ENCODE measurements at regions not wholly inside any gene's neighbourhood (a gene's known extent, or its start where the extent isn't known, plus 50 kb on each side); places are given as distances from the start of the nearest gene placed in this dataset.

DNA sequence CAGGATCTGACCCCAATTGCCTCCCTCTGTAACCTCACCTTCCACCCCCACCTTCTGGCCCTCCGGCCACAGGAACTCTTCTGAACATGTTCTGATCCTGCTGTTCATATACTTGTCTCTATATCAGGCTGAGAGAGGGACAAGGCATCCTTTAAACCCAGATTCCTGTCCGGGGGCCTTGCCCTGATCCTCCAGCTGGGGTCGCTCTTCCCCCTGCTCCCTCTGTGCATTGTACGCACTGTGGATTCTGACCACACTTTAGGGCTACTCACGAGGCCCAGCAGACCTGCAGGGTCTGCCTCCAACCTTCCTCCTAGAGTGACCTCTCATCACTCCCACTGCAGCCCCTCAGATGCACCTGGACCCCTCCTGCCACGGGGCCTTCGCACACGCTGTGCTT, 269.3 kb downstream of the UQCRFS1 start:
- no peak for DNase-seq (ENCODE audit: extremely low read depth in 1 of 2, low read depth in 1 of 2)

DNA sequence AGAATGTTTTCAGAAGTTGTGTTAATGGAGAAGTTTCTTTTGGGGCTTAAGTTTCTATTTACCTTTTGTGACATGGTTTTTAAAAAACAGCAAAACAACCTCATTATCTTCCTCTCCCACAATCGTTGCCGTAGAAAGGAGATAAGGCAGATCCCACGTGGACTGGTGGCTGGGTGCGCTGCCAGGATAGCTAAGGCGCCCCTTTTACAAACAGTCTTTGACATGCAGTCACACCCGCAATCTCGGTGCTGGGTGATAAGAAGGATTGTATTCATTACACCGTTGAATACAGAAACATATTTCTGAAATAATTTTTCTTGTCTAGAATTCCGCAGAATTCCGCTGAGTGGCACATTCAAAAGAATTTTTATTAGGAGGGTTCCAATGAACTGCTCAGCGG, 271.1 kb downstream of the UQCRFS1 start:
- no peak for DNase-seq (ENCODE audit: extremely low read depth in 1 of 2, low read depth in 1 of 2)

DNA sequence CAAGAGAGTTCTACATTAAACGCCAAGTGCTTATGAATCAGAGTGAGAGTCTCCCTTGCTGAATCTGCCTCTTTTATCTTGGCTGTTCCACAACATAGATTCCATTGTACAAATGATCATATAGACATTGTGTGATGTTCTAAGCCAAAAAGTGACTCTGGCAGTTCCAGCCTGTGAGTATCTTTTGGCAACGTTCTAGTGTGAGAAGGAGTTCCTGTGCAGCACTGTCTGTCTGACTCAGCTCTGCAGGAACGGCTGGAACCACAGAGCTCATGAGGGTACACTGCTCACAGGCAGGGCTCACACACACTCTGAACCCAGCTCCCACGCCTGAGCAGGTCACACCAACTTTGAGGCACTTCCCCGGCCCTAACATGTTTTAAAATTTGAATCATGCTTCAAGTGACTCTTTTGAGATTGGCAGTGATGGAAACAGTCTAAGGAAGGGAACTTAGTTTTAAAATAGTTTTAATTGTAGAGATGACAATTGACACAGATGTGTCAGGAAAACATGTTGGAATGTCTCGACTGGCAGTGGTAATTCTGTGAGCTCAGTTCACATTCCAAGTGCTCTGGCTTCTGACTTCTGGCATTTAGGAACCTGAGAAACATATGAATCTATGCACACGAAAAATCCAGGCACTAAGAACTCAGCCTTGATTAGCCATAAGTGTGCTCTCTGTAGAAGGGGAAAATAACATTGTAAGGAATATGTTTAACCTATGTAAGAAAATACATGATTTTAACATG, 272.0 kb downstream of the UQCRFS1 start:
- no peak for DNase-seq (ENCODE audit: extremely low read depth in 1 of 2, low read depth in 1 of 2)

DNA sequence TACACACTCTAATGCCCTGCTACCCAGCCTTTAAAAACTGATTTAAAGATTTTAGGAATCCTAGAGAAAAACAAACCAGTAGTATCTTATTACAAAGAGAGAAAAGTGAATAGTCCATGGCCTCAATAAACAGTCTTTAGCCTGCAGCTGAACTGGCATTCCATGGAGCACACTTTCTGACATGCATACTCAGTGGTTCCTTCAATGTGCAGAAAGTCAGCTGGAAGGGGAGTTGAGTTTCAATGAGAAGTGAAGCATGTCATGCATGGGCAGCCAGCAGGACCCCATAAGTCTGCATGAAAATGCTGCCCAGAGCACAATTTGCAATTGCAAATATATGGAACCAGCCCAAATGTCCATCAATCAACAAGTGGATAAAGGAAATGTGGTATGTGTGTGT, 273.7 kb downstream of the UQCRFS1 start:
- DNase-seq (ENCODE audit: extremely low read depth in 1 of 2, low read depth in 1 of 2): no peak

DNA sequence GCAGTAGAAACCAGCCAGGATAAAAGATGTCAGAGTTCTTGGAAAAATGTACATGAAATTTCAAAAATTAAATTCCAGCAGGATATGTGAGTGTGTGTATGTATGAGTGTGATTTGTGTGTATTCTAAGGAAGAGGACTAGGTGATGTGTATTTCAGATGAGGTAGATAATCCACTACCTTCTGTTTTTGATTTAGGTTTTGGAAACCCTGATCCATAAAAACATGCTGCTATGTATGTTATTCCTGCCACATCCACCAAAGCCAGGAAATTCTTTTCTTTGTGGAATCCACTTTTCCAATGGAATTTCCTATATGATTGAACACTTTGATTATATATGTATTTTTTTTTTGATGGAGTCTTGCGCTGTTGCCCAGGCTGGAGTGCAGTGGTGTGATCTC, 276.9 kb downstream of the UQCRFS1 start:
- DNase-seq (ENCODE audit: extremely low read depth in 1 of 2, low read depth in 1 of 2): no peak

DNA sequence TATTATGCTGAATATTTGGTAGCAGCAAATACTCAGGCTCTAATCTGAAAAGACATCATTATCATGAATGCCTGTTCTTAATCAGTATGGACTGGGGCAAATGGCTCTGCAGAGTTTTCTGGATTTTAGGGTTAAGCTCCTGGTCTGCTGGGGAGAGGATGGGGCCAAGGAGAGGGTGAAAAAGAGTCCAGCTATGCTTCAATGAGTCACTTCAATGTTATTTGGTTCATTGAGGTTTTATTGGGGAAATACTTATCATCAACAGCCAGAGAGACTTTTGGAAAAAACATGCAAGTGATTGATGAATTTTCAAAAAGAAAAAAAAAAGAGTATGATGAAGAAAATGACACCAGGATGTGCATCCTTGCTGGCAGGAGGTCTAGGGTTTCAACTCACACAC, 278.3 kb downstream of the UQCRFS1 start:
- DNase-seq (ENCODE audit: extremely low read depth in 1 of 2, low read depth in 1 of 2): no peak

DNA sequence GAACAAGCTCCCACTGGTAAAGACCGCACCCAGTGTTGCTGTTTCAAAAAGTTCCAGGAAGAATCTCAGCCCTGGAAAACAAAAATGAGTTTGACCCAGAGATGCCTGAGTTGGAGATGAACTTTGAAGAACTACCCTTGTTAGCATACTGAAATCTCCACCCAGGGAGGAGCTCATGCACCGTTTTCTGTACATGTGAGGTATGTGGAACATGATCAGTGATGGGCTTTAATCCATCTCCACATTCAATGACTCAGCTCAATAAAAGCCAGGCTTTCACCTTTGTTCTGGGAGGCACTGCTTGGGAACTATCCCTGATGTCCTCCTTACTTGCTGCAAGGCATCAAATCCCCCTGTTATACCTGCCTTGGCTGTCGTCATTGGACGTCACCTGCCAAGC, 279.9 kb downstream of the UQCRFS1 start:
- DNase-seq (ENCODE audit: extremely low read depth in 1 of 2, low read depth in 1 of 2): no peak

DNA sequence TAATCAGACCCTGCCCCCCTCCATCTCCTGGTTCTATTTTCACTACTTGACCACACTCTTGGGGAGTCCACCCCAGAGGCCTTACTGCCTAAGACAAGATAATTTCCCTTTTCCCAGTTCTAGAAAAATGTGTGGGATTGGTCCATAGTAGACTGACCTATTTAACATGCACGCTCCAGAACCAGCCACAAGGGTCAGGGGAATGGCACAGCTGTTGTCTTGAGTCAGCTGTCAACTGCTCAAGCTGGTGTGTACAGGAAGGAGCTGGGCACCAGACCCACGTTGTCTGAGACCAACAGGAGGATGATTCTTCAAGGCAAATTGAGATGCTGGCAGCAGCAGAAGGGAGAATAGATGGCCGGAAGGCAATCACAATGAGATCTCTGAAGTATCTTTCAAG, 280.5 kb downstream of the UQCRFS1 start:
- no peak for DNase-seq (ENCODE audit: extremely low read depth in 1 of 2, low read depth in 1 of 2)

DNA sequence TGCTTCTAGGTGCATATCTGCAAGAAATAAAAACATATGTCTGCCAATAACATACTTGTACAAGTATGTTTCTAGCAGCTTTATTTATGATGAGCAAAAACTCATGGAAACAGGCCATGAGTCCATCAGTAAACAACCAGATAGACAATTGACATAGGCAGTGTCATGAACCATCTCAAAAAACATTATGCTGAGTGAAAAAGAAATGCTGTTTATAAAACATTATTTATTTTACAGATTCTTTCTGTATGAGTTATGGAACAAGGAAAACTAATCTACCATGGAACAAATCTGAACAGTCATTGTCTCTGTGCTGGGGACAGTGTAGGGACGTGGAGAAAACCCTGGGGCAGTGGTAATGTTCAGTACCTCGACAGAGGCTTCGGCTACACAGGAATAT, 283.9 kb downstream of the UQCRFS1 start:
- no peak for DNase-seq (ENCODE audit: extremely low read depth in 1 of 2, low read depth in 1 of 2)

DNA sequence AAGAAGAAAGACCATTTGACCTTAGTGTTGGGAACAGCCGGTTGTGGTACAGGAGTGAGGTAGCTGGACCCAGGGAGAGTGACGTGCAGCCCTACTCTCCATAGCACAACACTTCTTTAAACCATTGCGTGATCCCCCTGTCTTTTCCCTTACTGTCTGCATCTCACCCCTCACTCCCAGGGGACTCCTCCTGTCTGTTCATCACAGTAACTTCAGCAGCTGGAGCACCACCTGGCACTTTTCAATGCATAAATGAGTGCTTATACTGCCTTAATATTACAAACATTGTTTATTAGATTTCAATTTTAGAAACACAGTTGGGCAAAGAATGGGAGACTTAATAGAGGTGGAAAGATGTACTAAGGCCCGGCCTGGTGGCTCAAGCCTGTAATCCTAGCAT, 285.5 kb downstream of the UQCRFS1 start:
- no peak for DNase-seq (ENCODE audit: extremely low read depth in 1 of 2, low read depth in 1 of 2)

DNA sequence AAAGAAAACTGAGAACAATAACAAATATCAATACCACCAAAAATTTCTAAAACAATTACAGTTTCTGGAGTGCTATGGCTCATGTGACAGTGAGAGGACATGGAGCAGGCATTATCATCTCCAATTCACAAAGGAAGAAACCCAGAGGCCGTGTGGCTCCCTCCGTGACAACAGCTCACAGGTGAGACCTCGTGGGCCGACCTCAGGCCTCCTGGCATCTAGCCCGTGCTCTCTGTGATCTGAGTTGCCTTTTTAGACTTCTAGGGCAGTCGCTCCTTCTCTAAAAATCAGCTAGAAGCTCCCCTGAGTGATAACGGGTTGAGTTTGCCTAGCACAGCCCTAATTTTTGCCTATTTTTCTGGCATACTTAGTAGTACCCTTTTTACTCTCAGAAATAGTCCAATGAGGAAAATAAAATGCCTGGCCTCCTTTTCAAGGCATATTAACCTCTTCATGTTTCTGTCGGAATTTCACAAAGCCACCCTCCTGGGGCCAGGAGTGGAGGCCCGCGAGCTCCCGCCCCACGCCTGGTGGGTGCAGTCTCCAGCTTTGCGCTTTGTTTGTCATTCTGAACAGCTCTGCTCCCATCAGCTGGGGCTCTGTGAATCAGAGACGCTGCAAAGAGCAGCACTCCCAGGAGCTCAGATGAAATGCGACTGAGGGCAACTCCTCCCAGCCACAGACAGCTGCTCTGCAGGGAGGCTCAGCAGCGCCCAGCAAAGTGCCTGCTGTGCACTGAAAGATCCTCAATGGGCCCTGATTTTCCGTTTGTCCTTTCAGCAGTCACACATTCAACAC, 292.5 kb downstream of the UQCRFS1 start:
- DNase-seq (ENCODE audit: extremely low read depth in 1 of 2, low read depth in 1 of 2): no peak

DNA sequence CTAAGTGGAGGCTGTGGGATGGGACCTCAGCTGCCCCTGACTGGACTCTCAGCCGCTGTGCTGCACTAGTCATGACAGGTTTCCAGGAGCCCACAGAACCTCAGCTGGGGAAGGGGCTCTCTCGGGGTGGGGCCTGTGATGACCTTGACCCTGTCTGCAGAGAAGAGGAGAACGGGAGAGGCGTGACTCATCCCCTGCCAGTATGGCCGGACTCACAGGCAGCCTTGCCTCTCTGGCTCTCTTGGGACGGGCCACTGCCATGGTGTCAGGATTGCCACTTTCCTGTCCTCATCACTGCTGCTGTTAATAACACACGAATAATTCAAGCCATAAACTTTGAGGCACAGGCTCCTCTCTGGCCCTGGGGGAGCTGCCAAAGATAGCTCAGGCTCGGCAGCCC, 295.3 kb downstream of the UQCRFS1 start:
- DNase-seq (ENCODE audit: extremely low read depth in 1 of 2, low read depth in 1 of 2): no peak

DNA sequence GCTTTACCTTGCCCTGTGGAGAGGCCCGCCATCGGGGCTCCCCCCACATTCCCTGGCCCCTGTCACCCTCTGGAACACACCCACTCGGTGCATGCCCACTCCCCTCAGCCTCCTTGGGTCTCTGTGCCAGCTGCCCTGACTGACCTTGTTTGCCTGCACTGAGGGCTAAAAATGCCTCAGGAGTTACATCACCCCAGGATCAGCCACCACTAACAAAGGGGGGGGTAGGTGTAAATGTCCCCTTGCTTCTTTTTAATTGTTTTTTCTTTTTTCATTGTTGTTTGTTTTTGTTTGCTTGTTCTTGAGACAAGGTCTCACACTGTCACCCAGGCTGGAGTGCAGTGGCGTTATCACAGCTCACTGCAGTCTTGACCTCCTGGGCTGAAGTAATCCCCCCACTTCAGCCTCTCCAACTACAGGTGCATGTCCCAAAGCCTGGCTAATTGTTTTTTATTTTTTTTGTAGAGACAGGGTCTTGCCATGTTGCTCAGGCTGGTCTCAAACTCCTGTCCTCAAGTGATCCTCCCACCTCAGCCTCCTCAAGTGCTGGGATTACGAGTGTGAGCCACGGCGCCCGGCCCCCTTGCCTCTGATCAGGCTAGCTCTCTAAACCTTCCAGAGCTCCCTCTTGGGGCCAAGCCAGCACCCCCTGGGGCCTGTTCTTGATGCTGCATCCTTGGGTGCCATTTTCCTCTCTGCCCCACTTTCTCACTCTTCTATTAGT, 297.1 kb downstream of the UQCRFS1 start:
- DNase-seq (ENCODE audit: extremely low read depth in 1 of 2, low read depth in 1 of 2): no peak

DNA sequence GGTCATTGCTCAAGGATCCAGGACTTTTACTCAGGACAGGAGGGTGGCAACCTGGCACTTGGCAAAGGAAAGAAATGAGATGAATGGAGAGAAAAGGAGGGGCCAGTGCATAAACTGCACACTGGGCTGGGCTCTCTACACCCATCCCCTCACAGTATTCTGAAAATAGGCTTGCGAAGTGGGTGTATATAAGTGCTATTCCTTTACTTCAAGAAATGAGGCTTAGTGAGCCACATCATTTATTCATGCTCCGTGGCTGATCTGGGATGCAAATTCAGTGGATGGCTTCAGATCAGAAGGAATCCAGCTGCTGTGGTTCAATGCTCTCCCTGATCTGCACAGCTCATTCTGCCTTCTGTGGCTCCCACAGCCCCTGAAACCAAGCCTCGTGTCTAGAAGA, 297.7 kb downstream of the UQCRFS1 start:
- DNase-seq (ENCODE audit: extremely low read depth in 1 of 2, low read depth in 1 of 2): no peak

DNA sequence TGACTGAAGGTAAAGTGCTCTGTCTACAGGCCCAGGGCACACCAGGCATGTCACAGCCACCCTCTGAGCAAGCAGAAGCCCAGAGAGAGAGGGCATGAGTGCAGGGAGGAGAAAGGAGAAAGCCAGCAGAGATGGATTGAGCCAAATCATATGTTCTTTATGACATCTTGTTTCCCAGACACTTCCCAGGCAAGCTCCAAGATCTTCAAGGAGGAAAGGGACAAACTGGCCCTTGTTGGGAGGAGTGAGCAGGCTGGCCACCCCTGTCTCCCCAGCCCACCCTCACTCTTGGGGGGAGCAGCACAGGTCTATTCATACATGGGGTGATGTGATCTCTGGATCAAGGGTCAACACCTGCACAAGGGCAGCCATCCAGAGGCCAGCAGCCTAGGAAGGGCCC, 298.8 kb downstream of the UQCRFS1 start:
- DNase-seq (ENCODE audit: extremely low read depth in 1 of 2, low read depth in 1 of 2): no peak

DNA sequence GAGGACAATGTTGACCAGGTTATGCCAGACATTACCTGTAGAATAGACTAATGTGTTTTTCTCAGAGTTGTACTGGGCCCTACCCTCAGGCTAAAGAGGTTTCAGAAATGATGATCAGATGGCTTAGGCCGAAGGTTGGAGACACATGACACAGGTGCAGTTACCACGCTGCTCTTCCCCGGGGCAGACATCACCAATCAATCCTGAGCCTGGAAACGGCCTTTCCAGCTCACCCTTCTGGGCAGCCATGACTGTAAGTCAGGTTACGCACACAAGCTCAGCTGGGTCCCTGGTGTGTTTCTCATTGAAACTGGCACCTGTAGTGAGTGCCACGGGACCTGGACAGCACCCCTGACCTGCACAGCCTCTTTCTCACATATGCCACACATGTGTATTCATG, 299.3 kb downstream of the UQCRFS1 start:
- no peak for DNase-seq (ENCODE audit: extremely low read depth in 1 of 2, low read depth in 1 of 2)

DNA sequence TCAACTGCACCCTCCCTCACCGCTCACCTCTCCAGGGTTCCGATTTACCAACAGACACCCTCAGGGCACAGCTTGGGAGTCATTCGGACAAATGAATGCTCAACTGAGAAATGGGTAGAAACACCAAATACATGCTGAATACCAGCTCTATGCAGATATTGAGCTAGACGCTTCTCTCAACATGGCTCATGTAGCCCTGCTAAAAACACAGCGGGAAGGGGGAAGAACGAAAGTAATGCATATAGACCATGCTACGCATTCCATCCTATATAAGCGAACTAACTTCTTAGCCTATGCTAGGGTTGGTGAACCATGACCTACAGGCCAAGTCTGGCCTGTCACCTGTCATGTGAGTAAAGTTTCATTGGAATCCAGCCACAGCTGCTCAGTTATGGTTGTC, 304.0 kb downstream of the UQCRFS1 start:
- DNase-seq (ENCODE audit: extremely low read depth in 1 of 2, low read depth in 1 of 2): no peak

DNA sequence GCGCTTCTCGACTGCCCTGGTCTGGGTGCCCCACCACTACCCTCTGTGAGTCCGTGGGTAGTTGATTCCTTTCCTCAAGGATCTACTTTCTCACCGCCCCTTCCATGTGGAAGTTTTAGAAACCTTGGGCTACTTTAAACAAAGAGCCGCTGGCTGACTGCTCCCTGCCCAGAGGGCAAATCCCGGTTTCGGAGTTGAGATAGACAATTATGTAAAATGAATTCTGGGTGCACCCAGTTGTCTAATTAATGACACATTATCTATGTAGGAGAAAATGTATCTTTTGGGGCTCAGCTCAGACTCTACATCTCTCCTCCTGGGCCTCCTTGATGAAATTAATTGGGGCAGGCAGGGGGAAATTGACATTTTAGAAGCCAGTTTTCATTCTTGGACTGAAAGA, 305.4 kb downstream of the UQCRFS1 start:
- DNase-seq (ENCODE audit: extremely low read depth in 1 of 2, low read depth in 1 of 2): no peak

DNA sequence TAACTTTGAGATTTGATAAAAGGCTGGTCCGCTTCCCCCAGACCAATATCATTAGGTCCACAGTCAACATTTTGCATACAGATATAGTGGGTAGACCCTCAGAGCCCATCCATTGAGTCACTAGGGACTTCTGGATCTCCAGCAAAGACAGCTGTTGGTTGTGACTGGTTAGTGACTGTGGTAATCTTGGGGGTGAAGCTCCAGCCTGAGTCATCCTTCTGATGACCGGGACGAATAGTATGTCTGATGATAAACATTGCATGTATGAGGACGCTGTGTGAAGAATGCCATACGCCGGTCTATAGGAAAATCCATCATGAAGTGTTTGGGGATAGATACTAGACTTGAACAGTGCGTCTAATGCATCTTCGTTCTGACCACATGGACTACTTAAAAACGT, 307.0 kb downstream of the UQCRFS1 start:
- DNase-seq (ENCODE audit: extremely low read depth in 1 of 2, low read depth in 1 of 2): no peak

DNA sequence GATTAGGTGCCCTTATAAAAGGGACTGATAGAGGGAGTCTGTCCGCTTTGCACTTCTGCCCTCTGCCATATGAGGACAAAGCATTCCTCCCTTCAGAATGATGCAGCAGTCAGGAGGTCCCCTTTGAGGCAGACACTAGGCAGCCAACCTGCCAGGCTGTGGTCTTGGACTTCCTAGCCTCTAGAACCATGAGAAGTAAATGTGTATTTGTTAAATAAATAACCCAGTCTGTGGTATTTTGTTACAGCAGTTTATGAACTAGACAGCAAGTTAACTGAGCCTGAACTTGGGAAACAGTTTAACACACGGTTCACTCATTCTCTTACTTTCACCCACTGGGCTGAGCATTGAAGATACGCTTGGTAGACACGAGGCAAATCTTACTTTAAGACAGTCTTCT, 313.2 kb downstream of the UQCRFS1 start:
- DNase-seq (ENCODE audit: extremely low read depth in 1 of 2, low read depth in 1 of 2): no peak

DNA sequence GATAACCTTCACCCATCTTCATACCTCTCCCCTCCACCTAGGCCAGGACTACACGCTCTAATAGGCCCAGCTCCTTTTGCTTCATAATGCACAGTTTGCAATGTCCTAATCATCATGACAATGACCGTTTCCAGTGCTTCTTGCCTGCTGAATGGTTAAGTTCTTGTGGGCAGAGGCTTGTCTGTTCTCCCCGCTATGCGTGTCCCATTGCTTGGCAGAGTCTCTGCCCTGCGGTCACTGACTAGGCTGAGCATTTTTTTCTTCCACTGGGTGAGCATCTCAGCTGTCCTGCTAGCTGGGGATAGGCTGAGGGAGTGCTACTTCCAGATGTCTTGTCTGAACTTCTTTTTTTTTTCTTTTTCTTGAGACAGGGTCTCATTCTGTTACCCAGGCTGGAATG, 314.7 kb downstream of the UQCRFS1 start:
- DNase-seq (ENCODE audit: extremely low read depth in 1 of 2, low read depth in 1 of 2): no peak

Data from activated CD8-positive, alpha-beta memory T cell treated with anti-CD3 and anti-CD28 coated beads for 1 hour (primary cell).